DND-41 (cell line): ENCODE measurements at regions not wholly inside any gene's neighbourhood (a gene's known extent, or its start where the extent isn't known, plus 50 kb on each side); places are given as distances from the start of the nearest gene placed in this dataset.

Experiments
- CTCF ChIP-seq: IDR thresholded peaks from 2 replicates; pipeline ENCODE4 v1.5.1; 2012; ENCODE audit warnings: borderline replicate concordance, low read length, moderate library complexity, mild to moderate bottlenecking; ENCODE audit not compliant: poor library complexity, severe bottlenecking; ENCODE audit errors: extremely low read depth
- EZH2 ChIP-seq: IDR thresholded peaks from 3 replicates; pipeline ENCODE4 v1.6.1; 2012; ENCODE audit warnings: borderline replicate concordance, low read depth, mild to moderate bottlenecking, moderate library complexity, low read length, inconsistent platforms; ENCODE audit not compliant: severe bottlenecking

GRCh38 chr13:91117351-91117750 is 230.1 kb upstream of the MIR17HG start:
- TF ChIP-seq CTCF (no peak), EZH2 (no peak)
